AG04449 (cell line): ENCODE measurements at regions not wholly inside any gene's neighbourhood (a gene's known extent, or its start where the extent isn't known, plus 50 kb on each side); places are given as distances from the start of the nearest gene placed in this dataset.

ENCODE experiments used
- CTCF ChIA-PET: fragments of 350-600 bp; formaldehyde crosslinking; extraction: SDS; loops from one replicate; lab custom pipeline; 2021; ENCODE audit warnings: antibody characterized with exemption; lab: Yijun Ruan, JAX
- POLR2A ChIA-PET: fragments of 400-600, 350-600 bp; formaldehyde crosslinking; extraction: SDS; loops from one replicate; lab custom pipeline; 2020; ENCODE audit warnings: antibody characterized with exemption, inconsistent platforms; lab: Yijun Ruan, JAX
- DNase-seq: peaks from one replicate; pipeline ENCODE4 v3.0.0-alpha.2; 2010; ENCODE audit warnings: low read depth, low spot score
- H3K4me3 ChIP-seq: 2 replicates; pipeline ENCODE4 v1.5.1; 2011; ENCODE audit warnings: low read depth, mild to moderate bottlenecking, control low read depth, low read length
- TF ChIP-seq, protein P1 (sequence below): IDR thresholded peaks from one replicate; pipeline ENCODE4 v1.5.1; 2011; ENCODE audit warnings: mild to moderate bottlenecking, moderate library complexity, low read length, control low read depth, inconsistent platforms; ENCODE audit not compliant: insufficient read depth; ENCODE audit errors: missing control alignments

DNA sequence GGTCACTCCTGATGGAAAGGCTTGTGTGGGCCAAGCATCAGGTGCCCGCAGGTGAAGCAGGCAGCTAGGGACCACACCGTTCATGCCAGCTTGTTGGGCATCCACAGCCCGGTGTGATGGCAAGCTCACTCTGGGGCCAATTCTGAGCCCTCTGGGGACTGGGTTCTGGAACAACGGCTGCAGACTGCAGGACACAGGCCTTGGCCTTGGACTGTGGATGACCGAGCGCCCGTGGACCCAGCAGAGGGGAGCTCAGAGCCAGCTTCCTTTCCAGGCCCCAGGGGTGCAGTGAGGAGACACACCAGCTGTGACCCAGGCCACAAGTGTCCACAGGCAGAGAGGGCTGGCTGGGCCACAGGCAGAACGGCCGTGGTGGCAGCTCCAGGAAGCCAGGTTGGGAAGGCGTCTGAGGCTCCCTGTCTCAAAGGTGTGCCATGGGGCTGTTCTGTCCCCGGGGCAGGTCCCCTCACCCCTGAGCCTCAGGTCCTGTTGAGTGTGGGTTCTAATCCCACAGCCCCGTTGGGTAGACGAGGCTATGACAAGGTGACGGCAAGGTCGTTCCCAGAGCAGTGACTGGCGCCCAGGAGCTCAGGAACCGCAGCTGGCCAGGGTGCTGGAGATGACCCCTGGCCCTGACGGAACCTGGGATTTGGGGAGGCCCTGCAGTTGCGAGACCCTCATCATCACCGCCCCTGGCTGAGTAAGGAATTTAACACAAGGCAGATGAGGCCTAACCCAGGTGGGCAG is 1079.4 kb downstream of the BRD1 start:
- H3K4me3 ChIP-seq = no peak overlapping the region
- ChIA-PET POLR2A (no interaction called here), CTCF (no interaction called here)
- DNase-seq = no peak
- TF ChIP-seq, protein P1, sequence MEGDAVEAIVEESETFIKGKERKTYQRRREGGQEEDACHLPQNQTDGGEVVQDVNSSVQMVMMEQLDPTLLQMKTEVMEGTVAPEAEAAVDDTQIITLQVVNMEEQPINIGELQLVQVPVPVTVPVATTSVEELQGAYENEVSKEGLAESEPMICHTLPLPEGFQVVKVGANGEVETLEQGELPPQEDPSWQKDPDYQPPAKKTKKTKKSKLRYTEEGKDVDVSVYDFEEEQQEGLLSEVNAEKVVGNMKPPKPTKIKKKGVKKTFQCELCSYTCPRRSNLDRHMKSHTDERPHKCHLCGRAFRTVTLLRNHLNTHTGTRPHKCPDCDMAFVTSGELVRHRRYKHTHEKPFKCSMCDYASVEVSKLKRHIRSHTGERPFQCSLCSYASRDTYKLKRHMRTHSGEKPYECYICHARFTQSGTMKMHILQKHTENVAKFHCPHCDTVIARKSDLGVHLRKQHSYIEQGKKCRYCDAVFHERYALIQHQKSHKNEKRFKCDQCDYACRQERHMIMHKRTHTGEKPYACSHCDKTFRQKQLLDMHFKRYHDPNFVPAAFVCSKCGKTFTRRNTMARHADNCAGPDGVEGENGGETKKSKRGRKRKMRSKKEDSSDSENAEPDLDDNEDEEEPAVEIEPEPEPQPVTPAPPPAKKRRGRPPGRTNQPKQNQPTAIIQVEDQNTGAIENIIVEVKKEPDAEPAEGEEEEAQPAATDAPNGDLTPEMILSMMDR = no peak

DNA sequence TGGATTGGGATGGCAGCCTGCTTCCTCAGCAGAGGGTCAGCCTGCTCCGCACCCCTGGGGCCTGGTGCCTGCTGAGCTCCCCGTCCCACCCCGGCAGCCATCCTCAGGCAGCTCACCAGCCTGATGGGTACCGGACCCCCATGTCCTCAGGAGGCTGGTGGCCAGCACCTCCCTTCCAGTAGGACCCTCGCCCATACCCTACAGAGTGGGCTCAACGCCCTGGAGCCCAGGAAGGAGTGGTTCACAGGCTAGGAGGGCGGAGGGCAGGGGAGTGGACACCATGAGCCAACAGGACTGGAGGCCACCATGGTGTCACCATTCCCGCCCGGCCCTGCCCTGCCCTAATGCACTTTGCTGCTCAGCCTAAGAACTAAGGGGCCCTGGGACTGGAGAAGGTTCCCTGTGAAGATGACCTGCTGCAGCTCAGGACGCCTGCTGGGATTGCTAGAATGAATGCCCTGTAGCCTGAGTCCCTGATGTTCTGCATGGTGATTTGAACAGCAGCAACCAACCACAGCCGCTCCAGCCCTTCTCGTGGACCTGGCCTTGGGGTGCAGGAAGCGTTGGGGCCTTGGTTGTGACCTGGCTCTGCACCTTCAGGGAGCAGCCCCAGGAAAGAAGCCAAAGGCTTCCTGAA is 1080.8 kb downstream of the BRD1 start:
- H3K4me3 ChIP-seq = no peak overlapping the region
- TF ChIP-seq, protein P1 = no peak
- ChIA-PET POLR2A (no interaction called here), CTCF (no interaction called here)
- no peak for DNase-seq

DNA sequence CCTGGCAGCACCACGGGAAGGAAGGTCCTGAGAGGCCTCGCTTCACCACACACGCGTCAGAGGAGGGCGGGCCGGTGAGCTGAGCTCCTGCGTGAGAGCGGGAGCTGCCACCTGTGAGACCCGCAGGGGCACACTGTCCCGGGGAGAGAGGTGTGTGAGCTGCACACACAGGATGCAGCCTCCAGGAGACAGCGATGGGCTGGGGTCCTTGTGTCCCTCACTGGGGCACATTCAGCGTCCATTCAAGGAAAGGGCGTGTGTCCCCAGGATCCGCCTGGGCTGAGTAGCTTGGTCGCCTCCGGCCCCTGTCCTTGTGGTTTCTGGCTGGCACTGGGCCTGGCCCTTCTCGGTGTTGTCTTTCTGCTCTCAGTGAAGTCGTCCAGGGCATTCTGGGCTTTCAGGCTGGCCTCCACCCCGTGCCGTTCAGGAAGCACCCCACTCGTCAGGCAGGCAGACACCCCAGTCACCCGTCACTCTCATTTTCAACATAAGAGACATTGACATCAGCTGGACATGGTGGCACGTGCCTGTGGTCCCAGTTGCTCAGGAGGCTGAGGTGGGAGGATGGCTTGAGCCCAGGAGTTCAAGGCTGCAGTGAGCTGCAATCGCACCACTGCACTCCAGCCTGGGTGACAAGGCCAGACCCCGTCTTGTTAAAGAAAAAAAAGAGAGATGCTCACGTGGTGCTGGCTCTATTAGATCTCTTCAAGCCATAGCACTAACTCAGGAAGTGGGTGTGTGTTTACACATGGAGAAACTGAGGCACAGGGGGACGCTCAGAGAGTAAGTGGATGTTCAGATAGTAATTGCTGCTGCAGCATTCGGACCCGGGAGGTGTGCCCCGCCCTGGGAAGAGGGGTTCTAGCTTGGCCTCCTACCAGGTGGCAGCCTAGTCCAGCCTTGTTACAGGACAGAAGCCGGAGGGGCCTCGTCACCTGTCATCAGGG is 1081.6 kb downstream of the BRD1 start:
- H3K4me3 ChIP-seq = no peak overlapping the region
- TF ChIP-seq, protein P1 = no peak
- DNase-seq = no peak
- CTCF ChIA-PET = no interaction called here
- POLR2A ChIA-PET = no interaction called here

DNA sequence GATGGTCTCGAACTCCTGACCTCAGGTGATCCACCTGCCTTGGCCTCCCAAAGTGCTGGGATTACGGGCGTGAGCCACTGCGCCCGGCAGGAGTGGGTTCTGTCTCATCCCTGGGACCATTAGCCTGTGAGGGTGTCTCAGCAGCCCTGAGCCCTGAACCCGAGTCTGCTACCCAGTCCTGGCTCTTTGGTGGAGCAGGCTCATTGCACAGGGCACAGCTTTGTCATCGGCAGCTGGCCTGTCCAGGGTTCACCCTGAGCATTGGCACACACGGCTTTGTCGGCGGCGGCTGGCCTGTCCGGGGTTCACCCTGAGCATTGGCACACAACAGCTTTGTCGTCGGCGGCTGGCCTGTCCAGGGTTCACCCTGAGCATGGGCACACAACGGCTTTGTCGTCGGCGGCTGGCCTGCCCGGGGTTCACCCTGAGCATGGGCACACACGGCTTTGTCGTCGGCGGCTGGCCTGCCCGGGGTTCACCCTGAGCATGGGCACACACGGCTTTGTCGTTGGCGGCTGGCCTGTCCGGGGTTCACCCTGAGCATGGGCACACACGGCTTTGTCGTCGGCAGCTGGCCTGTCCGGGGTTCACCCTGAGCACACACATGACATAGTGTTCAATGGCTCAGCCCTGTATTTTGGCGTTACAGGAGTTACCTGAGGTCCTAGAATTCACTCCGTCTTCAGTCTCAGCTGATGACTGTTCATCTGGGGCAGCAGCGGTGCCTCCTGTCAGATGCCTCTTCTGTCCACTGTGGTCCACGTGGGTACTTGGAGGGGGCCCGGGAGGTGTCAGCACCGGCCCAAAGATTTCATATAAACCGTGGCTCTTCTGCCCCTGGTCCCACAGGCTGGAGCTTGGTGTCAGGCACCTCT is 1082.5 kb downstream of the BRD1 start:
- TF ChIP-seq, protein P1 = no peak
- no peak for DNase-seq
- ChIA-PET CTCF (no interaction called here), POLR2A (no interaction called here)
- no peak overlapping the region for H3K4me3 ChIP-seq

DNA sequence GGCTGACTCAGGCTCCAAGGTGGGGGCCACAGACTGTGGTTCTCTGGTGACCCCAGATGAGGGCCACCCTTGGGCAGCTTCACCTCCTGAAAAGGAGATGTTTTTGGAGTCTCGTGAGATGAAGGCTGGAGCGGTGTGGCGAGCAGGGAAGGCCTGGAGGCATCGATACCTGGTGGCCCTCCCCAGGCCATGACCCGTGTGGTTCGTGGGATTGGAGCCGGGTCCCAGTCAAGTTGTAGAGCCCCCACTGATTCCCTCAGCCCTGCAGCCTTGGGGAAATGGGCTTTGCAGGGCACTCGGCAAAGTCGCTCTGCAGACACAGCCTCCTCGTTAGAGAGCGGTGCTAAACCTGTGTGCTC is 1083.4 kb downstream of the BRD1 start:
- TF ChIP-seq, protein P1 = no peak
- DNase-seq = no peak
- no peak overlapping the region for H3K4me3 ChIP-seq
- POLR2A ChIA-PET = no interaction called here
- CTCF ChIA-PET = no interaction called here
